ENCODE measurements at regions not wholly inside any gene's neighbourhood (a gene's known extent, or its start where the extent isn't known, plus 50 kb on each side); places are given as distances from the start of the nearest gene placed in this dataset.

DNA sequence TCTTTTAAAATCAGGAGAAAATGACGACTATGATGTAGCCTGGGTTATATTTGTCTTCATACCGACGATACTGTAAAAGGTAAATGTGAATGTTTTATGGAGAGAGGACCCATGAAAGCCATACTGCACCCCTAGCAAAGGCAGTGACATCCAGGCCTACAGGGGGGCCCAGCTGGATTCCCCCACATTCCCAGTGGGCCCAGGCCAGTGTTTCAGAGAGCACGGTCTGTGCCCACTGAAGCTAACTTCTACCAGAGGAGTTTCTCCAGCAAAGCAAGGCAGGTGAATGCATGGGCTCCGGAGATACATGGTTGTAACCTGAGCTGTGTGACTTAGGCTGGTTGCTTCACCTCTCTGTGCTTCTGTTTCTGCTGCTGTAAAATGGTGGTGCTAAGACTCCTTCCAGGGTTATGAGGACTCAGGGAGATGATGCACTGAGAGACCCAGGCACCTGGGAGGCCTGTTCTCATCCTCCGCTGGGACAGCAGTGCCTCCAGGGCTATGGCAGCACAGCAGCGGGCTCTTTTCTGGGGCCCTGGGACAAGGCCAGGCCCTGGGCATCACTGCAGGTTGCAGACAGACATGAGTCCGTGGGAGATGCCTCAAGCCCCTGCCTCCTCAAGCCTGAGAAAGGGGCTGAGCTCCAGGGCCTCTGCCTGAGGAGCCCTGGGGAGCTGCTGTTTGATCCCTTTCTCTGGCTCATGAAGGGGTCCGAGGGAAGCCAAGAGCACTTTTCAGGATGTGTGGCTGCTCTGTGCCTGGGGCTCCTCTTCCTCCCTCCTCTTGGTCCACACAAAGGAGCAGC lies 73.7 kb downstream of the SERPINA3 start:
- no peaks in the 10 kb centered on the region for H3K9me3 ChIP-seq
- intact Hi-C loops (cut with DNase I) = no loop called here
- DNase-seq (no peak), ATAC-seq (no peak)
- peaks cover 6% of the 10 kb centered on the region for H3K4me1 ChIP-seq
- 75 to 79% methylated on average over 5 to 9 of the region's 9 CpGs for WGBS, 2 donors
- H3K4me3 ChIP-seq = no peak overlapping the region
- TF ChIP-seq, protein P1, sequence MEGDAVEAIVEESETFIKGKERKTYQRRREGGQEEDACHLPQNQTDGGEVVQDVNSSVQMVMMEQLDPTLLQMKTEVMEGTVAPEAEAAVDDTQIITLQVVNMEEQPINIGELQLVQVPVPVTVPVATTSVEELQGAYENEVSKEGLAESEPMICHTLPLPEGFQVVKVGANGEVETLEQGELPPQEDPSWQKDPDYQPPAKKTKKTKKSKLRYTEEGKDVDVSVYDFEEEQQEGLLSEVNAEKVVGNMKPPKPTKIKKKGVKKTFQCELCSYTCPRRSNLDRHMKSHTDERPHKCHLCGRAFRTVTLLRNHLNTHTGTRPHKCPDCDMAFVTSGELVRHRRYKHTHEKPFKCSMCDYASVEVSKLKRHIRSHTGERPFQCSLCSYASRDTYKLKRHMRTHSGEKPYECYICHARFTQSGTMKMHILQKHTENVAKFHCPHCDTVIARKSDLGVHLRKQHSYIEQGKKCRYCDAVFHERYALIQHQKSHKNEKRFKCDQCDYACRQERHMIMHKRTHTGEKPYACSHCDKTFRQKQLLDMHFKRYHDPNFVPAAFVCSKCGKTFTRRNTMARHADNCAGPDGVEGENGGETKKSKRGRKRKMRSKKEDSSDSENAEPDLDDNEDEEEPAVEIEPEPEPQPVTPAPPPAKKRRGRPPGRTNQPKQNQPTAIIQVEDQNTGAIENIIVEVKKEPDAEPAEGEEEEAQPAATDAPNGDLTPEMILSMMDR (IDR thresholded peaks at IDR 0.05) = no peak
- no peak for TF ChIP-seq POLR2A (IDR thresholded peaks at IDR 0.05)
- H3K27me3 ChIP-seq = no peaks in the 10 kb centered on the region
- H3K27ac ChIP-seq = no peak overlapping the region
- no peaks in the 10 kb centered on the region for H3K36me3 ChIP-seq (replicated peaks in 1 of 2; ENCODE audit: insufficient read depth in 1 of 2, low read depth in 2 of 2)

DNA sequence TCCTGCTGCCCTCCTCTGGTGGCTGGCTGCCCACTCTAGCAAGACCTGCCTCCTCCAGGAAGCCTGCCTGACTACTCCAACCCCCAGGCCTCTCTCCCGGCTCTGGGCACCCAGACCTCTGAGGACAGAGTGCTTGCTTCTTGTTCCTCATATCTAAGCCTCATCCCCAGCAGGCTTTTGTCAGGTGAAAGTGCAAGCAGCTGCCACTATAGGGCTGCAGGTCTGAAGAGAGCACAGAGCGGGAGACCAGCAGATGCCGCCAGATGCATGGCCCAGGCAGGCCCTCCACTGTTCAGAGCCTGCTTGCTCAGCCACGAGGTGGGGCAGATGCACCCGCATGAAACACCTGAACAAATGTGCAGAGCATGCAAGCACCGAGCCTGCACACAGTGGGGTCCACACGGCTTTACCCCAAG lies 73.0 kb downstream of the SERPINA3 start:
- H3K4me1 ChIP-seq = peaks cover 6% of the 10 kb centered on the region
- H3K27me3 ChIP-seq = no peaks in the 10 kb centered on the region
- WGBS, 2 donors = 55 to 73% methylated on average over 4 to 7 of the region's 7 CpGs
- H3K36me3 ChIP-seq (replicated peaks in 1 of 2; ENCODE audit: insufficient read depth in 1 of 2, low read depth in 2 of 2) = no peaks in the 10 kb centered on the region
- TF ChIP-seq, protein P1 (IDR thresholded peaks at IDR 0.05) = no peak
- TF ChIP-seq POLR2A (IDR thresholded peaks at IDR 0.05) = no peak
- ATAC-seq (no peak), DNase-seq (no peak)
- intact Hi-C loops (cut with DNase I) = no loop called here
- no peaks in the 10 kb centered on the region for H3K9me3 ChIP-seq
- no peak overlapping the region for H3K27ac ChIP-seq
- H3K4me3 ChIP-seq = no peak overlapping the region

DNA sequence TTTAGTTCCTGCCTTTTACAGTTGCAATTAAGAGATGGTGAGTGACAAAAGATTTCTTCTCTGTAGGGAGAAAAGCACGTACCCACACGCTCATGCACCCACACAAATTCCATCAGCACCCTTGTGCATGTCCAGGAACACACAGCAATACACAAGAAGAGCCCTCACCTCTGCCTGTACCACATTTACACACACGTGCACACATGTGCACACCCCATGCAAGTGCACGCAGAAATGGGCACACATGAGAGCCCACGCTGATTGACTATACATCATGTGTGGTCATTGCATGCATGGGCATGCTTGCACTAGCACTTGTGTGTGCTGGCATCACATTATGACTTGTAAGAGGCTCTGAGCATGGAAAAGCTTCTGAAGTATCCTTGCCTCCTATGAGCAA lies 70.5 kb downstream of the SERPINA3 start:
- WGBS, 2 donors = 67 to 72% methylated on average over 5 of the region's 5 CpGs
- Histone ChIP-seq H3K36me3 (replicated peaks in 1 of 2; ENCODE audit: insufficient read depth in 1 of 2, low read depth in 2 of 2) (no peaks in the 10 kb centered on the region), H3K4me1 (no peaks in the 10 kb centered on the region), H3K27ac (no peak overlapping the region), H3K4me3 (no peak overlapping the region), H3K27me3 (no peaks in the 10 kb centered on the region), H3K9me3 (no peaks in the 10 kb centered on the region)
- ATAC-seq = no peak
- TF ChIP-seq, protein P1 (IDR thresholded peaks at IDR 0.05) = no peak
- no peak for DNase-seq
- intact Hi-C loops (cut with DNase I) = no loop called here

DNA sequence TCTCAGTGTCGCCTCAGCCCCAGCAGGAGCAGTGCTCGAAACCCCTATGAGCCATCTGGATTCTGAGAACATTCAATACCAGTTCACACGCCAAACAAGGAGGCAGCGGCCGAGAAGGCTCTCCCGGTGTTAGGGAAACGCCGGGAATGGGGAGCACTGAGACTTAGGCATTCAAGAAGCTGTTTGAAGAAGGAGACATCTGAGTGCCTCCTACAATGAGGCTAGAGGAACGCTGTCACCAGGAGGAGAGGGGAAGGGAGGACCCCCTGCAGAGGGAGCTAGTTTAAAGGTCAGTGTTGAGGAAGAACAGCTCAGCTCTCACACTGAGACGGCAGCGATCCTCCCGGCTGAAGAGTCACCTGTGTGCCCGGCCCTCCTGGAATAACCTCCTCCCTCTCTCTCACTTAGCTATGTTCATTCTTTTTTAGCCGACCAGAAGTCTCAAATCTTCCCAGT lies 69.9 kb downstream of the SERPINA3 start:
- 61% methylated on average over 14 of the region's 14 CpGs for WGBS, 2 donors
- H3K27me3 ChIP-seq = no peaks in the 10 kb centered on the region
- ATAC-seq = no peak
- TF ChIP-seq, protein P1 (IDR thresholded peaks at IDR 0.05) = no peak
- TF ChIP-seq POLR2A (IDR thresholded peaks at IDR 0.05) = no peak
- no peaks in the 10 kb centered on the region for H3K36me3 ChIP-seq (replicated peaks in 1 of 2; ENCODE audit: insufficient read depth in 1 of 2, low read depth in 2 of 2)
- intact Hi-C loops (cut with DNase I) = no loop called here
- no peaks in the 10 kb centered on the region for H3K9me3 ChIP-seq
- no peak overlapping the region for H3K27ac ChIP-seq
- H3K4me3 ChIP-seq = no peak overlapping the region
- H3K4me1 ChIP-seq = no peaks in the 10 kb centered on the region
- DNase-seq = no peak
